ENCODE measurements at regions not wholly inside any gene's neighbourhood (a gene's known extent, or its start where the extent isn't known, plus 50 kb on each side); places are given as distances from the start of the nearest gene placed in this dataset.

GRCh38 chr2:84278386-84278785 is 180.7 kb downstream of the SUCLG1 start:
- TF ChIP-seq KDM1A (IDR thresholded peaks at IDR 0.05; ENCODE audit: low read depth) (no peak), BHLHE40 (IDR thresholded peaks at IDR 0.05; ENCODE audit: low read depth, low read length) (no peak), USF2 (IDR thresholded peaks at IDR 0.05) (no peak), HOXA7 (CRISPR knock-in tag; IDR thresholded peaks at IDR 0.05) (no peak), POLR2A (IDR thresholded peaks at IDR 0.05; ENCODE audit: low read length) (no peak), RCOR1 (IDR thresholded peaks at IDR 0.05; ENCODE audit: low read depth, low read length) (no peak), RNF2 (IDR thresholded peaks at IDR 0.05; ENCODE audit: borderline replicate concordance, low read depth) (no peak), TFCP2L1 (CRISPR knock-in tag; IDR thresholded peaks at IDR 0.05) (no peak), CHD4 (IDR thresholded peaks at IDR 0.05; ENCODE audit: borderline replicate concordance) (no peak), FOSL2 (IDR thresholded peaks at IDR 0.05) (no peak), FOSL2 (CRISPR knock-in tag; IDR thresholded peaks at IDR 0.05) (no peak)
- TF ChIP-seq, protein P1, sequence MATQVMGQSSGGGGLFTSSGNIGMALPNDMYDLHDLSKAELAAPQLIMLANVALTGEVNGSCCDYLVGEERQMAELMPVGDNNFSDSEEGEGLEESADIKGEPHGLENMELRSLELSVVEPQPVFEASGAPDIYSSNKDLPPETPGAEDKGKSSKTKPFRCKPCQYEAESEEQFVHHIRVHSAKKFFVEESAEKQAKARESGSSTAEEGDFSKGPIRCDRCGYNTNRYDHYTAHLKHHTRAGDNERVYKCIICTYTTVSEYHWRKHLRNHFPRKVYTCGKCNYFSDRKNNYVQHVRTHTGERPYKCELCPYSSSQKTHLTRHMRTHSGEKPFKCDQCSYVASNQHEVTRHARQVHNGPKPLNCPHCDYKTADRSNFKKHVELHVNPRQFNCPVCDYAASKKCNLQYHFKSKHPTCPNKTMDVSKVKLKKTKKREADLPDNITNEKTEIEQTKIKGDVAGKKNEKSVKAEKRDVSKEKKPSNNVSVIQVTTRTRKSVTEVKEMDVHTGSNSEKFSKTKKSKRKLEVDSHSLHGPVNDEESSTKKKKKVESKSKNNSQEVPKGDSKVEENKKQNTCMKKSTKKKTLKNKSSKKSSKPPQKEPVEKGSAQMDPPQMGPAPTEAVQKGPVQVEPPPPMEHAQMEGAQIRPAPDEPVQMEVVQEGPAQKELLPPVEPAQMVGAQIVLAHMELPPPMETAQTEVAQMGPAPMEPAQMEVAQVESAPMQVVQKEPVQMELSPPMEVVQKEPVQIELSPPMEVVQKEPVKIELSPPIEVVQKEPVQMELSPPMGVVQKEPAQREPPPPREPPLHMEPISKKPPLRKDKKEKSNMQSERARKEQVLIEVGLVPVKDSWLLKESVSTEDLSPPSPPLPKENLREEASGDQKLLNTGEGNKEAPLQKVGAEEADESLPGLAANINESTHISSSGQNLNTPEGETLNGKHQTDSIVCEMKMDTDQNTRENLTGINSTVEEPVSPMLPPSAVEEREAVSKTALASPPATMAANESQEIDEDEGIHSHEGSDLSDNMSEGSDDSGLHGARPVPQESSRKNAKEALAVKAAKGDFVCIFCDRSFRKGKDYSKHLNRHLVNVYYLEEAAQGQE (IDR thresholded peaks at IDR 0.05) = no peak
- TF ChIP-seq, protein P2, sequence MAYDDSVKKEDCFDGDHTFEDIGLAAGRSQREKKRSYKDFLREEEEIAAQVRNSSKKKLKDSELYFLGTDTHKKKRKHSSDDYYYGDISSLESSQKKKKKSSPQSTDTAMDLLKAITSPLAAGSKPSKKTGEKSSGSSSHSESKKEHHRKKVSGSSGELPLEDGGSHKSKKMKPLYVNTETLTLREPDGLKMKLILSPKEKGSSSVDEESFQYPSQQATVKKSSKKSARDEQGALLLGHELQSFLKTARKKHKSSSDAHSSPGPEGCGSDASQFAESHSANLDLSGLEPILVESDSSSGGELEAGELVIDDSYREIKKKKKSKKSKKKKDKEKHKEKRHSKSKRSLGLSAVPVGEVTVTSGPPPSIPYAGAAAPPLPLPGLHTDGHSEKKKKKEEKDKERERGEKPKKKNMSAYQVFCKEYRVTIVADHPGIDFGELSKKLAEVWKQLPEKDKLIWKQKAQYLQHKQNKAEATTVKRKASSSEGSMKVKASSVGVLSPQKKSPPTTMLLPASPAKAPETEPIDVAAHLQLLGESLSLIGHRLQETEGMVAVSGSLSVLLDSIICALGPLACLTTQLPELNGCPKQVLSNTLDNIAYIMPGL (CRISPR knock-in tag; IDR thresholded peaks at IDR 0.05; ENCODE audit: borderline replicate concordance) = no peak
- TF ChIP-seq, protein P3, sequence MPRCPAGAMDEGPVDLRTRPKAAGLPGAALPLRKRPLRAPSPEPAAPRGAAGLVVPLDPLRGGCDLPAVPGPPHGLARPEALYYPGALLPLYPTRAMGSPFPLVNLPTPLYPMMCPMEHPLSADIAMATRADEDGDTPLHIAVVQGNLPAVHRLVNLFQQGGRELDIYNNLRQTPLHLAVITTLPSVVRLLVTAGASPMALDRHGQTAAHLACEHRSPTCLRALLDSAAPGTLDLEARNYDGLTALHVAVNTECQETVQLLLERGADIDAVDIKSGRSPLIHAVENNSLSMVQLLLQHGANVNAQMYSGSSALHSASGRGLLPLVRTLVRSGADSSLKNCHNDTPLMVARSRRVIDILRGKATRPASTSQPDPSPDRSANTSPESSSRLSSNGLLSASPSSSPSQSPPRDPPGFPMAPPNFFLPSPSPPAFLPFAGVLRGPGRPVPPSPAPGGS (IDR thresholded peaks at IDR 0.05) = no peak
- TF ChIP-seq, protein P4, sequence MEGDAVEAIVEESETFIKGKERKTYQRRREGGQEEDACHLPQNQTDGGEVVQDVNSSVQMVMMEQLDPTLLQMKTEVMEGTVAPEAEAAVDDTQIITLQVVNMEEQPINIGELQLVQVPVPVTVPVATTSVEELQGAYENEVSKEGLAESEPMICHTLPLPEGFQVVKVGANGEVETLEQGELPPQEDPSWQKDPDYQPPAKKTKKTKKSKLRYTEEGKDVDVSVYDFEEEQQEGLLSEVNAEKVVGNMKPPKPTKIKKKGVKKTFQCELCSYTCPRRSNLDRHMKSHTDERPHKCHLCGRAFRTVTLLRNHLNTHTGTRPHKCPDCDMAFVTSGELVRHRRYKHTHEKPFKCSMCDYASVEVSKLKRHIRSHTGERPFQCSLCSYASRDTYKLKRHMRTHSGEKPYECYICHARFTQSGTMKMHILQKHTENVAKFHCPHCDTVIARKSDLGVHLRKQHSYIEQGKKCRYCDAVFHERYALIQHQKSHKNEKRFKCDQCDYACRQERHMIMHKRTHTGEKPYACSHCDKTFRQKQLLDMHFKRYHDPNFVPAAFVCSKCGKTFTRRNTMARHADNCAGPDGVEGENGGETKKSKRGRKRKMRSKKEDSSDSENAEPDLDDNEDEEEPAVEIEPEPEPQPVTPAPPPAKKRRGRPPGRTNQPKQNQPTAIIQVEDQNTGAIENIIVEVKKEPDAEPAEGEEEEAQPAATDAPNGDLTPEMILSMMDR (IDR thresholded peaks at IDR 0.05) = no peak
